ENCODE measurements at regions not wholly inside any gene's neighbourhood (a gene's known extent, or its start where the extent isn't known, plus 50 kb on each side); places are given as distances from the start of the nearest gene placed in this dataset.

GRCh38 chr14:86334355-86334754, 804.4 kb downstream of the FLRT2 start:
- TF ChIP-seq CTCF (IDR thresholded peaks at IDR 0.05) = no peak
- TF ChIP-seq POLR2A (IDR thresholded peaks at IDR 0.05) = no peak
- TF ChIP-seq EP300 (IDR thresholded peaks at IDR 0.05) = no peak
